Right ventricle myocardium superior (tissue), 1 donor: ENCODE measurements at regions not wholly inside any gene's neighbourhood (a gene's known extent, or its start where the extent isn't known, plus 50 kb on each side); places are given as distances from the start of the nearest gene placed in this dataset.
"Not testable (repeated sequence)": the region's sequence is repeated elsewhere in the genome, so short reads cannot be mapped to it uniquely, and the experiment has no call there.

Experiments
- ATAC-seq: fragments of 200-7000 bp; cut with Tn5 transposase; one replicate; pipeline ENCODE4 v1.9.1; 2020; ENCODE audit warnings: mild to moderate bottlenecking; ENCODE audit not compliant: poor library complexity
- DNase-seq: peaks from one replicate; pipeline ENCODE4 v3.0.0-alpha.2; 2020
- intact Hi-C: fragments of 100-400 bp; cut with DNase I; formaldehyde crosslinking; loops from one replicate; pipeline ENCODE4 v1.11.2; 2022
- donor health status: DM: no; HTN: yes; CAD: no; lungs with severe emphysema.

DNA sequence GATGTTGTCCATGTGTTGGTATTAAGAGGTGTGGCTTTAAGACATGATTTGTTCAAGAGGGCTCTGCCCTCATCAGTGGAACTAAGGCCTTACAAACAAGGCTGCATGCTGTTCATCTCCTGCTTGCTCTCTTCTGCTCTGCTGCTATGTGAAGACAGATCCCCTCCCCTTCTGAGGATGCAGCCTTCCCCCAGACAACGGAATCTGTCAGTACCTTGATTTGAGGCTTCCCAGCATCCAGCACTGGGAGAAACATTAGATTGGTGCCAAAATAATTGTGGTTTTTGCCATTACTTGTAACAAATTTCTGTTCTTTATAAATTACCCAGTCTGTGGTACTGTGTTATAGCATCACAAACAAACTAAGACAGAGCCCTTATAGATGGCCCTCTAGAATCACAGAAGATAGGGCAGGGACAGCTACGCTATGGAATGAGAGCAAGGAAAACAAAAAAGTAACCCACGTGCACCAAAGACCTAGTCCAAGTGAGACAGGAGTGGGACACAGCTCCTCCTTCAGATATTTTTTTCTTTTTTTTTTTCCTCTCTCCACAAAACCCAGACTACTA lies 151.5 kb upstream of the RXFP2 start:
- intact Hi-C loops = no loop called here
- DNase-seq (no peak), ATAC-seq (no peak)

DNA sequence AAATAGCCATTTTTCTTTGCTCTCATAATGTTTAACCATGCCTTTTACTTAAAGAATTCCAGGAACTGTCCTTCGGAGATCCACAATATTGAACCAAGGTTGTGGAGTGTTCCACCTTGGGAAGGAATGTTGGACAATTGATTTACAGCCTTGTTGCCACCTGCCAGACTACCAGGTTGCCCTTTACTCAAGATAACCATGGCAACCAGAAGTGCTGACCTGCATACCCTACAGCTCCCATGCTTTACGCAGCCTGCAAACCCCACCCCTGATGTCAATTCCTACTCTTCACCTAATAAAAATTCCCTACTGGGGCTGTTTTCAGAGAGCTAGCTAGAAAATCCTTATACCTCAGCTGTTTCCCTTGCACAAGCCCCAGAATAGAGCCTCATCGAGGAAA lies 151.0 kb upstream of the RXFP2 start:
- intact Hi-C loops = no loop called here
- ATAC-seq (no peak), DNase-seq (no peak)

DNA sequence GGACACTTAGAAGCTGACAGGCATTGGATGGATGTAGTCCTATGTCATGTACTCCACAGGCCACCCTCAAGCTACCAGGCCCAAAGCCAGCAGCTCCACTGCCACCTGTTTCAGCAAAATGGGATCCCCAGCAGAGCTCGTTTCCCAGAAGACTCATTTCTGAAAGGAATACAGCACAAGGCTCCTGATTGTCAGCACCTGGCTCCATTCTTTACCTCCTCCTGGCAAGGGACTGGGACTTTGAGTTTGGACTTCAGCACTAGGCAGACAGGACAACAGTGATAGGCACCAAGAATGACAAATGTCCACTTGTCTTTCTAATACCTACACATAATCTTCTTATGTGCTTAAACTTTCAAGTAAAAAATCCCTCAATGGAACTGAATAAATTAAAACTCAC lies 150.4 kb upstream of the RXFP2 start:
- intact Hi-C loops = no loop called here
- DNase-seq (no peak), ATAC-seq (no peak)

DNA sequence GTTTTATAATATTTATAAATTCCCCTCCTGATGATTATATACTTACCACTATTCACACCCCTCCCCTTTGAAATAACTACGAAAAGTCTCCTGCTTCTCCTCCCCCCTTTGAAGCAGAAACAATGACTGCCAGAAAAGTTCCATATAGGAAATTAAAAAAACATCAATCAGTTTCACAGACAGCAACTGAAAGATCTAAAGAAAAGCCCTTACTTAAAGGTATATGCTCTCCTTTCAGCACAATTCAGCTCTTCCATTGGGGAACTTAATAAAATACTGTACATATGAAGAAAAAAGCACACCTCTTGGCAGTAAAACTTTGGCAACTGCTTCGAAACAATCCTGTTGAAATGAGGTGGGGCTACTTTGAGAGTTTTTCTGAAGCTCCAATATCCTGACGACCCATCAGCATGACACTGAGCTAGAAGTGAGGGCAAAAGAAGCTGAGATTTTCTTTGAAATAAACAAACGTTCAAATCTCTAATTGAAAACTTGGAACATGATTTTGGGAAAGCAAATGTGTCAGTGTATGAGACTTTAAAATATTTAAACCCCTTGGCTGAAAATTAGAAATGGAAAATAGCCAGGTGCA lies 147.6 kb upstream of the RXFP2 start:
- intact Hi-C loops = no loop called here
- ATAC-seq = no peak
- no peak for DNase-seq

DNA sequence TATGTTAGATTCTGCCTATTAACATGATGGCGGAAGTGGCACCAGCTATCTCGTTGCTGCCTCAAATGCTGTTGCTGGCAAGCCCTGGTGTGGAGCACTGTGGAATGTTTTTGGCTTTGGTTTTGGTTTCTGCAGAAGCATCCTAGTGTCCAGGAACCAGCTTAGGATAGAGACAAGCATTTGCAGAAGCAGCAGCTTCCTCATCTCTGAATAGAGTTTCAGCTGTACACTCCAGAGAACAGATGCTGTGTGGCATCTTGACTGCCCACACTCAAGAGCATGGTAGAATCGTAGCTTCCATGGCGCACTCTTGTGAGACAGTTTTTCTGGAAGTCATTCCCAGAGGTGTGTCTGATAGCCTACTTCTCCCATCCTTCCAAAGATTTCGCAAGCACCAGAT lies 145.3 kb upstream of the RXFP2 start:
- no peak for ATAC-seq
- intact Hi-C loops = no loop called here

DNA sequence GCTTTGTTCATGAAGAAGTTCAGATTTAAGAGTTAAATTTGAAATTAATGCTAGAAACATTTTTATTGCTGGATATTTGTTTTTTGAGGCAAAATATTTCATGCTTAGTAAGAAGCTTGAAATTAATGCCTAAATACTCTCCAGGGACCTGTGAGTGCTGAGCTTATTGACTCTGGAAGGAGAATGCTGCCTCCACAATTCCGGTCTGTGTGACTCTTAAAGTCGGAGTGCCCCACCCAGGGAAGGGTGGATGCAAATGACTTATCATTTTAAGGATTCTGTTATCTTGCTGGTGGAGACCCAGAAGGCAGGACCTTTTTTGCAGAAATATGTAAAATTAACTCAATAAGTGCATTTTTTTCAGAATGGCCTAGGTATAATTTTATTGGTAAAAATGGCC lies 143.8 kb upstream of the RXFP2 start:
- DNase-seq (no peak), ATAC-seq (no peak)
- intact Hi-C loops = no loop called here

More for the DNA sequence above, 145.3 kb upstream of the RXFP2 start:
- no peak for DNase-seq

DNA sequence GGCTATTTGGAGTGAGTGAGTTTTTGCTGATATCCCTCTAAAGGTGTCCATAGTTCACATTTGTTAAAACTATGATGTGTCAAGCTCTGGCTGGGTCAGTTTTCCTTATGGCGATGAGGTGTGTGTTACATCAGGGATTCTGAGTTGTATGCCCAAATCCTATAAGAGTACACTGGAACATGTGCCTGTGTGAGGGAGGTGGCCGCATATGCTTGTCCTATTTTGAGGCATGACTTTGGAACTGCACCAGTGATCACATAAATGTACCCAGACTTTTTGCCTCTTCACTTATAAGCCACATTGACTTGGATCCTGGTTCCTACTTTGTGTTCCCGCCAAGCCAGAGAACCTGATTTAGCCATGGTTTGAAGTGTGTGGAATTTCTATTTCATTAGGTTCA lies 140.3 kb upstream of the RXFP2 start:
- no peak for DNase-seq
- intact Hi-C loops = no loop called here
- no peak for ATAC-seq

DNA sequence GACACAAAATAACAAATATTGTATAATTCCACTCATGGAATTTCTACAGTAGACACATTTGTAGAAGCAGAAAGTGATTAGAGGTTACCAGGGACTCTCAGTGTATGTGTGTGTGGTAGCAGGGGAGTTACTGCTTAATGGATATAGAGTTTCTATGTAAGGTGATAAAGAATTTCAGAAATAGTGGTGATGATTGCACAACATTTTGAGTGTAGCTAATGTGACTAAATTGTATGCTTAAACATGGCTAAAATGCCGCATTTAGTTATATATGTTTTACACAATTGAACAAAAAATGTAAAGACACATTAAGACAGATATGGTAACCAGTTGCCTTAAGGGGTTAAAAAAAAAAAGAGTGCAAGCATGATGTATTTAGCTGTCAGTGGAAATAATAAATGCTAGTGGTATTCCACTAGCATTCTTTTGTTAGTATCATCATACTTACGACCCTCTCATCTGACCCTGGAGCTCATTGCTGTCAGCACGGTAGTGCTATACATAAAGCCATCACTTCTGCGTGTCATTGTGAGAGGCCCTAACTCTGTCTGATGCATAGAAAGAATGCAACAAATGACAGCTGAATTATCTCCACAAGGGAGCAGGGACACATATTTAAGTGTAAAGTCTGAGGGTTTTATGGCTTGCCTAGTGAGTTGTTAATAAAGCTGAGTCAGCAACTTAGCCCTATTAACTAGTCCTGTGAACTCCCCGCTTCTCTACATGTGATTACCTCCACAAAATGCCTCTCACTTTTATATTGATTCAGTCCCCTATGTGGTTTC lies 134.1 kb upstream of the RXFP2 start:
- ATAC-seq = no peak
- intact Hi-C loops = no loop called here
- DNase-seq = no peak

DNA sequence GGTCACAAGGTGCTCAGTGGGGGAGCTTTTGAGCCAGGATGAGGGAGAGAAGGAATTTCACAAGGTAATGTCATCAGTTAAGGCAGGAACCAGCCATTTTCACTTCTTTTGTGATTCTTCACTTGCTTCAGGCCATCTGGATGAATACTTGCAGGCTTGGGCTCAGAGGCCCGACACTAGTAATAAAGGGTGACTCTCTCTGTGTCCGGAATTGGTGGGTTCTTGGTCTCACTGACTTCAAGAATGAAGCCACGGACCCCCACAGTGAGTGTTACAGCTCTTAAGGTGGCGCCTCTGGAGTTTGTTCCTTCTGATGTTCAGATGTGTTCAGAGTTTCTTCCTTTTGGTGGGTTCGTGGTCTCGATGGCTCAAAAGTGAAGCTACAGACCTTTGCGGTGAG lies 131.8 kb upstream of the RXFP2 start:
- DNase-seq, ATAC-seq, intact Hi-C loops: not testable (repeated sequence)

DNA sequence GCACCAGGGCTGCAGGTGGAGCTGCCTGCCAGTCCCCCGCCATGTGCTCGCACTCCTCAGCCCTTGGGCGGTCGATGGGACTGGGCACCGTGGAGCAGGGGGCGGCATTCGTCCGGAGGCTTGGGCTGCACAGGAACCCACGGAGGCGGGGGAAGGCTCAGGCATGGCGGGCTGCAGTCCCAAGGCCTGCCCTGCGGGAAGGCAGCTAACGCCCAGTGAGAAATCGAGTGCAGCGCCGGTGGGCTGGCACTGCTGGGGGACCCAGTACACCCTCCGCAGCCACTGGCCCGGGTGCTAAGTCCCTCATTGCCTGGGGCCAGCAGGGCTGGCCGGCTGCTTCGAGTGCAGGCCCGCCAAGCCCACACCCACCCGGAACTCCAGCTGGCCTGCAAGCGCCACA lies 130.5 kb upstream of the RXFP2 start:
- intact Hi-C loops, ATAC-seq, DNase-seq: not testable (repeated sequence)

DNA sequence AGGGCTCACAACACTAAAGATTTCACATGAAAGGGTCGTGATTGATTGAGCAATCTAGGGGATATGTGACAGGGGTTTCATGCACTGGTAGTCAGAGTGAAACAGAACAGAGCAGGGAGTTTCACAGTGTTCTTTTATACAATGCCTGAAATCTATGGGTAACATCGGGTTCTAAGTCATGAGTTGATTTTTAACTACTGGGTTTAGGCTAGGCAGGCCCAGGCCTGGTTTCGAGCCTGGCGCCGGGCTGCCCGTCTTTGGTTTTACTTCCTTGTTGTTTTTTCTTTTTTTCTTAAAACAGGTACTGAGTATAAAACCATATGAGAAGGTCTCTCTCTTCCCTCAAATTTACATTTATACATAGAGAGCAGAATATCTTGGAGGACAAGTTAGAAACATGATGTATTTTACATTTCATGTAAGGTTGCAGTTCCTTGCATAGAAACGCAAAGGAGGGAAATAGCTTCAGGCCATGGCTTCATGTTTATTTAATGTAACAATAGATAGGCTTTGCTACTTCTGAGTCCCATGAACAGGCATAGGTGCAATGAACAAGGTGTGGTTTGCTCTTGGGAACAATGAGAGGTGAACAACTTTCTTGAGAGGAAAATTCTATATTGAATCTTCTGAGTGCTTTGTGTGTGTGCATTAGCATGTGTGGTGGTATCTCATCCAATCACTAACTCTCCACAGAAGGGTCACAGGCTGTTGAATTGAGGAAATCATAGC lies 128.9 kb upstream of the RXFP2 start:
- intact Hi-C loops = no loop called here
- no peak for ATAC-seq
- no peak for DNase-seq

DNA sequence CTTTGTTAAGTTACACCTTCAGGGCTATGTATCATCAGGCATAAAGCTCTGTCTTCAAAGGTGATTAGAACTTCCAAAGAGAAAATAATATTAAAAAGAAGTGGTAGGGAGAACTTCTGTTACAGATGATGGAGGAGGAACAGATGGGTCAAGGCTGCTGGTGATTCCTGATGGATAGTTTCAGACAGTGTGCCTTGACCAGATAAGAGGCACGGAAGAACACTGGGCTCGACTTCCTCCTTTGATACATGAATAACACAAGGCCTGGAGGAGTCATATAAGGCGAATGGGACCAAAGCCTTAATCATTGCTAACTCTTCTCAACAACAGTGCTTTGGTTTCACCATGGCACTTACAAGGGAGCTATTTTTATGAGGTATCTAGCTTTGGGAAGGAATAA lies 128.1 kb upstream of the RXFP2 start:
- DNase-seq = no peak
- ATAC-seq = no peak
- intact Hi-C loops = no loop called here

DNA sequence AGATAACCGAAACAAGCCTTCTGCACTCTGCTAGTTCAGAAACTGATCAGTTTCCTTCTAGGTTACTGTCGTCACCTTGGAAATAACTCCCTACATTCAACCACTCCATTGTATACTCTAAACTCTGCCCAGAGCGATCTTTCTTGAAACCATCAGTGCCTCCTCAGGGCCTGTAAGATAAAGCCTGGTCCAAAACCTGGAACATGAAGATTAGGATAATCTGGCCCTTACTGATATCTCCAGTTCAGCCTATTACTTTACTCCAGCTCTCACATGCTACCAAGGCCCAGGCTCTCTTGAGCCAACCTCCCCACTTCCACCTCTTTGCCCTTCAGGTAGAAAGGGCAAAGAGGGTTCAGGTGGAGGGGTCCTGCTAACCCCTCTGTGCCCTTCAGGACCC lies 125.3 kb upstream of the RXFP2 start:
- ATAC-seq (no peak), DNase-seq (no peak)
- intact Hi-C loops = no loop called here

DNA sequence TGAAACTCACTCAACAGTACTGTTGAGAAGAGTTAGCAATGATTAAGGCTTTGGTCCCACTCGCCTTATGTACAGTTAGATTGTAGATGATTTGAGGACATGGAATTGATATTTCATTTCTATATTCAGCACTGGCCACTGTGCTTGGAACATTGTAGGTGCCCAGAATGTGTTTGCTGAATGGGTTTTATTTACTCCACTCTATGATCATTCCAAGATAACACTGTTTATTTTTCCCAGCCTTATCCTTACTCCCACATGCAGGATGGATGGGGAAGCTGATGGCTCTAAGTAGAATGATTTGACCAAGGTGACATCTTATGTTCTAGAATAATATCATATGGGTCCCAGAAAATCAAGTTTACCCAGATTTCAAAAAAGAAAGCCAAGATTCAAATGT lies 124.6 kb upstream of the RXFP2 start:
- DNase-seq (no peak), ATAC-seq (no peak)
- intact Hi-C loops = no loop called here

DNA sequence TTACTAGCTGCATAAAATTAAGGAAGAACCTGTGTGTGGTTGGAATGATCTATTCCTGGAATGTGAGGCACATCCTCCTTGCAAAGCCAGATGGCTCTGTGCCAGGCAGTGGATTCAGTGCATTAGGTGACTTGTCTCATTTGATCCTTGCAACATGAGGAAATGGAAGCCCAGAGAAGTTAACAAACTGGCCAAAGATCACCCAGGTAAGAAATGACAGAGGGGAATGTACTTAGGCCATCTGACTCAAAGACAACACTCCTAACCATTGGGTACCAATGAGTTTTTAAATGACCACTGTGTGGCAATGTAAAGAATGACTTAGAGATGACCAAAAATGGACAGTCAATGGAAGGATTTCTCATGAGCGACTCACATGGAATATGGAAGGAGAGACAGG lies 114.2 kb upstream of the RXFP2 start:
- intact Hi-C loops = no loop called here
- DNase-seq (no peak), ATAC-seq (no peak)

DNA sequence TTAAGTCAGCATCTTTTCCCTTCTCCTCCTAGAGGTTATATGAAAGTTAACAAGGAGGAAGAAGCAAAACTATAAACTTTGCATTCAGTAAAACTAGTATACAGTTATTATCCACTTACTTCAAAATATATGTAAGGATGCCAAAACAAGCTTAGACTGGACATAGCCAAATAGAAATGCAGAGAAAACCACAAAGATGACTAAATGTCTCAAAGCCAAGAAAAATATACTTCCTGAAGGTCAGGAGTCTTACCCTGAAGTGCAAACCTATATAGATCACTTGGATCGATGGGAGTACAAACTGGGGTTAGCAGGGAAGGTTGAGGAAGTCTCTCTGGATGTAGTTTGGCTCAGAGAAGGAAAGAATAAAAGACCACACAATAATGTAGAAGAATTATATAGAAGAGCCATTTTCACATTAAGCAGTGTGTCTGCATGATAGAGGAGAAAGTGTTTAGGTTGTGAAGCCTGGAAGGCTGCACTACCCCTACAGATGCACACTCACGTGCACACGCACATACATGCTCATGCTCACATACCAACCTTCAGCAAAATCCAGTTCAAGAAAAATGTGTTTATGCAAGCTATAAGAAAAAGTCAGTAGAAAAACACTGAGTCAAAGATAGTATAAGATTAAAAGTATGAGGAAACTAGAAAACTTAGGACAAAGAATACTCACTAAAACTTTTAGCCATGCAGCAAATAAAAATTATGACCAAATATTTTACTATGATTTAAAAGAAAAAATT lies 112.1 kb upstream of the RXFP2 start:
- ATAC-seq (no peak), DNase-seq (no peak)
- intact Hi-C loops = no loop called here

DNA sequence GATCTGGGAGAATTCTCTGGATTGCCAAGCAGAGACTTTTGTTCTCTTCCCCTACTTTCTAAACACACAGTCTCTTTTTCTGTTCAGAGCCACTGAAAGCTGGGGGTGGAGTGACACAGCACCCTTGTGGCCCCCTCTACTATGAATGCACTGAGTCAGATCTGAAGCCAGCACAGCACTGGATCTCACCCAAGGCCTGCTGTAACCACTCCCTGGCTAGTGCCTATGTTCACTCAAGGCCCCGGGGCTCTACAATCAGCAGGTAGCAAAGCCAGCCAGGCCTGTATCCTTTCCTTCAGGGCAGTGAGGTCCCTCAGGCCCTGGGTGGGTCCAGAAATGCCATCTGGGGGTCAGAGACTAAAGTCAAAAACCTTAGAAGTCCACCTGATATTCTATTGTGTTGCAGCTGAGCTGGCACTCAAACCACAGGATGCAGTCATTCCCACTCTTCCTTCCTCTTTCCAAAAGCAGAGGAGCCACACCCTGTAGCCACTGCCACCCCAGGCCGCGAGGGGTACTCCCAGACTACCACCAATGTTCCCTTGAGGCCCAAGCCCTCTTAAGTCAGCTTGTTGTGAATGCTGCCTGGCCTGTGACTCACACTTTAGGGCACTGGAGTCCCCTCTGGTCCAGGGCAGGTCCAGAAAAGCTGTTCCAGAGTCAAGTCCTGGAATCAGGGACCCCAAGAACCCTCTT lies 110.1 kb upstream of the RXFP2 start:
- no peak for ATAC-seq
- peak; percentile 32 for DNase-seq
- intact Hi-C loops = no loop called here

DNA sequence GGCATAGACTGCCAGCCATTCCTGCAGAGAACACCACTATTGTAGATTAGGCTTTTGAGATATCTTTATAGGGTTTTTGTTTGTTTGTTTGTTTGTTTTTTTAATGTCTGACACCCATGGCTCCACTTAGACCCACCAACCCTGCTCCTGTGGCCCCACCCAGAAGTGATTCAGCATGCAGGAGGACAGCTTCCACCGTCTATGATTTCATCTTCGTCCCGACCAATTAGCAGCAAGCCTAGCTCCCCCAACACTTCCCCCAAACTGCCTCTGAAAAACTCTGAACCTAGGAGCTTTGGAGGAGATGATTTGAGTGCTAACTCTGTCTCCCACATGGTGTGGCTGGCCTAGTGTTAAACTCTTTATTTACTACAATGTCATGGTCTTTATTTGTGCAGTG lies 108.3 kb upstream of the RXFP2 start:
- intact Hi-C loops = no loop called here
- no peak for ATAC-seq
- no peak for DNase-seq

DNA sequence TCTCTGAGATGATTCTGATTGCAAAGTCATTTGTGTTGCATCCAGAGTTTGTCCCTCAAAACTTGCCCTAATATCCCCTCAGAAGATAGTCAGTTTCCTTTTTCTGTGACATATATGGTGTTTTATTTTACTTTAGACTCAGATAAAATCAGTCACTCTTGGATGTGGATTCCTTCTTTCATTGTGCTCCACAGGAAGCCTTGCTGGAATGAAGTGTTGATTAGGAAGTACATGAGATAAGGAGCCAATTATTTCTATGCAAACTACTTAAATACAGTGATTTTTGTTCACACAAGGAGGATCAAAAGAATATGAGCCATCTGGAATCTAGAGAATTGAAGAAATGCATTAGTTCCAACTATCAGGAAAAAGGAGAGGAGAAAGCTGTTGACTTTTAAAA lies 107.6 kb upstream of the RXFP2 start:
- ATAC-seq = no peak
- intact Hi-C loops = no loop called here
- DNase-seq = no peak
